HuH-7.5 (cell line): ENCODE measurements at regions not wholly inside any gene's neighbourhood (a gene's known extent, or its start where the extent isn't known, plus 50 kb on each side); places are given as distances from the start of the nearest gene placed in this dataset.
A peak's percentile ranks its signal among the peaks of the same experiment; 100 is the strongest.

Source experiments
- DNase-seq: peaks from one replicate; pipeline ENCODE4 v3.0.0; 2011; ENCODE audit warnings: low spot score

DNA sequence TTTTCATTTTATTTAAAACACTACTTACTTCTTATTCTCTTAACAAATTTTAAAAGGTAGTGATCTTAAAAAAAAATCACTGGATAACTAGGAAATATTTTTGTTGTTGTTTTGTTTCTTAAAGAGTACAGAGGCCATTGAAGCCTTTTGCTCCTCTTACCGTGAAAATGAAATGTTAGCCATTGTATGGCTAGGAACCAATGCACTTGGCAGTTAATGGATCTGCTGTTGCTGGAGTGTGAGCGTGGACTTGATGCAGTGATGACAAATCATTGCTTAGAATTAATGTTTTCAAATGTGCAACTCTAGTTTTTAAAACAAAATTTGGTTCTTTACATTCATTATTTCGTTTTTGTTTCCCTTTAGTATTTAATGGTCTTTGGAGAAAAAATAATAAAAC lies 162.3 kb downstream of the HAUS1 start:
- DNase-seq: no peak

DNA sequence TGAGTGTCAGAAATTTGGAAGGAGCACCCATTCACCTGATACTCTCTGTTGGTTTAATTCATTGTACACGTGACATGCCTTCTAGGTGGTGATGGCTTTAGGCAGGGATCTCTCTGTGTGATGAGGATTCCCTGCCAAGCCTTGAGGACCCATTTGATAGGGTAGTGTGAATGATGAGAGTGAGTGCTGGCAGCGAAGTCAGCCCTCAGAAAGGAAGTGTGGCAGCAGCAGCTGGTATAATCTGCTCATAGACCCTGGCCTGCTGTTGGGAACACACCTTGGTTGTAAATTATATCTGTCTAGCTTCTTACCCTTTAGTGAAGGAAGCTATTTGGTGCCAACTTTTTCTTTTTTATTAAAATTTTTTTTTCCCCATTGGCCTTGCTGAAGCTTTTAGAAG lies 164.5 kb downstream of the HAUS1 start:
- DNase-seq: no peak

DNA sequence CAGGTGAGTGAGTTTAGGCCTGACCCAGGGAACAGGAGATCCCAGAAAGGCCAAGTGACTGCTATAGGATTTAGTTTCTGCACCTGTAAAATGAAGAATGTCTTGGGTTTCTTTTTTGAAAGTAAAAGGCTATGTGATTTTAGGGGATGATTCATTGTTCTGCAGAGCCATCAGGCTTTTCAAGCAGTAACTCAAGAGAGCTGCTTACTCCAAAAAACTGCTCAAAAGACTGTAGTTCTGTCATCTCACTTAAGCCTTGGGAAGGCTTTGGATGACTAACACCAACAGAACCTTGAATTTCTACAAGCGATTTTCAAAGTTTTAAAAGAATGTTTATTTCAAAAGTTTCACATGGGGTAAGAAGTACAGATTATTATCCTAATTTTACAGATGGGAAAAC lies 165.1 kb downstream of the HAUS1 start:
- no peak for DNase-seq

- no peak for DNase-seq
These were observed 167.3 kb downstream of the HAUS1 start for GRCh38 chr18:46271488-46271887.

DNA sequence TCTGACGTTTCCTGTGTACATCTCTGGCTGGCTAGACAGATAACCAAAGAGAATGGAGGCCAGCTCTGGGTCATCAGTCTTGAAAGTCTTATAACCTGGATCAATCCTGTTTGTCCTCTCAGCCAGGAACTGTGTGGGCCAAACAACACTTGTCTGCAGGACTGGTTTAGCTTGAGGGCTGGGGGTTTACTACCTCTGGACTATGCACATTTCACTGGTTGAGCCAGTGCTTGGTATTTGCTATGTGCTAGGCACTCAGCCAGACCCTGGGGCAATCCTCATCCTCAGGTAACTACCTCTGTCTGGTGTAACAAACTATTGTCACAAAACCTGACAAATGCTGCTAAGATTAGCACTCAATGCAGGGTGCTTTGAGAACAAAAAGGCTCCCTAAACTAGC lies 169.7 kb downstream of the HAUS1 start:
- no peak for DNase-seq

DNA sequence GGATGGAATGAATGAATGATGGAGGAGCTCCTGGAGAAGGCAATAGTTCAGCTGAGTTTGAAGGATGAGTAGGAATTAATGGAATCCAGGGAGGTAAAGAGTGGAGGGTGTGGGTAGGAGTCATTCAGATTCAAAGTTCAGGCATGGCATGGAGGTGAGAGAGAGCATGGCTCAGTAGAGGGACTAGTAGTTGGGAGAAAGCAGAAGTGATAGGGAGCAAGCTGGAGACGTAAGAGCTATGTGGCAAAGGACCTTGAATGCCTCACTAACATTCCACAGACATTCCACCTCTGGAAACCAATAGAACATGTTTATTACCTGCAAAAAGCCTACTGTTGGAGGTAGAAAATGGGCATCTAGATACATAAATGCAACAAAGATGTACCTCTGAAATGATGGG lies 170.1 kb downstream of the HAUS1 start:
- no peak for DNase-seq

GRCh38 chr18:46275370-46275769 lies 171.2 kb downstream of the HAUS1 start:
- DNase-seq: no peak

GRCh38 chr18:46276748-46277147 lies 172.6 kb downstream of the HAUS1 start:
- no peak for DNase-seq

DNA sequence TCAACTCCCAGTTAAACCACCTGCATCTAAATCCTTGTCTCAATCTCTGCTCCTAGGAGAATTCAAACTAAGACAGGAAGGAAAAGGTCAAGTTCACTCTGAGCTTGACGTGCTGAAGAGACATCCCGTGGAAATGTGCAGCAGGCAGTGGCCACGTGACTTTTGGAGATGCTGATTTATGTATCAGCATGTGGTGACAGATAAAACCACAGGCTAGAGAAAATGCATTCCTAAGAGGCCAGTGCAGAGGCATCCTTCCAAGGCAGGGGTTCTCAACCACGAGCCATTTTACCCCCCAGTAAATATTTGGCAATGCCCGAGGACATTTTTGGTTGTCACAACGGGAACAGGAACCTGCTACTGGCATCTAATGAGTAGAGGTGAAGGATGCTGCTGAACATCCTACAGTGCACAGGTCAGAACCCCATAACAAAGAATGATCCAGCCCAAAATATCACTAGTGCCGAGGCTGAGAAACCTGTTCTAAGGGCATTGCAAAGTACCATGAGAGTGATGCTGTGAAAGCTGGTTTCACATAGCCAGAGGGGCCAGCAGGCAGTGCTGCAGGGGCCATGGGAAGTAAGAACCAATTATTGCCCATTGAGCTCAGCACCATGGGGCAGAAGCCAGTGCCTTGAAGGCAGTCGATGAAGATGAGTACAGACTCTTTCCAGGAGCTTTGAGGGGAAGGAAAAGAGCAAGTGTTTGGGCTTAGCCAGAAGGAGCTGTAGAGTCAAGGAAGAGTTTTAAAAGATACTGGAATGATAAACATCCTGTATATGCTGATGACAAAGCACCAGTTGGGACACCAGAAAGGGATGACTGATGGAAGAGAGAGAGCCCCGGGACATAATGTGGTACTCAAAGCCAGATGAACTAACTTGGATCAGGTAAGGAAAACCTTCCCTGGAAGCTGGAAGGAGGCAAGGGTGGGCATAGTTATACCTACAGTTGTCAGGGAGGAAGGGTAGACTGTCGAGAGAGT lies 174.6 kb downstream of the HAUS1 start:
- no peak for DNase-seq

GRCh38 chr18:46279673-46280072 lies 175.5 kb downstream of the HAUS1 start:
- DNase-seq: no peak

DNA sequence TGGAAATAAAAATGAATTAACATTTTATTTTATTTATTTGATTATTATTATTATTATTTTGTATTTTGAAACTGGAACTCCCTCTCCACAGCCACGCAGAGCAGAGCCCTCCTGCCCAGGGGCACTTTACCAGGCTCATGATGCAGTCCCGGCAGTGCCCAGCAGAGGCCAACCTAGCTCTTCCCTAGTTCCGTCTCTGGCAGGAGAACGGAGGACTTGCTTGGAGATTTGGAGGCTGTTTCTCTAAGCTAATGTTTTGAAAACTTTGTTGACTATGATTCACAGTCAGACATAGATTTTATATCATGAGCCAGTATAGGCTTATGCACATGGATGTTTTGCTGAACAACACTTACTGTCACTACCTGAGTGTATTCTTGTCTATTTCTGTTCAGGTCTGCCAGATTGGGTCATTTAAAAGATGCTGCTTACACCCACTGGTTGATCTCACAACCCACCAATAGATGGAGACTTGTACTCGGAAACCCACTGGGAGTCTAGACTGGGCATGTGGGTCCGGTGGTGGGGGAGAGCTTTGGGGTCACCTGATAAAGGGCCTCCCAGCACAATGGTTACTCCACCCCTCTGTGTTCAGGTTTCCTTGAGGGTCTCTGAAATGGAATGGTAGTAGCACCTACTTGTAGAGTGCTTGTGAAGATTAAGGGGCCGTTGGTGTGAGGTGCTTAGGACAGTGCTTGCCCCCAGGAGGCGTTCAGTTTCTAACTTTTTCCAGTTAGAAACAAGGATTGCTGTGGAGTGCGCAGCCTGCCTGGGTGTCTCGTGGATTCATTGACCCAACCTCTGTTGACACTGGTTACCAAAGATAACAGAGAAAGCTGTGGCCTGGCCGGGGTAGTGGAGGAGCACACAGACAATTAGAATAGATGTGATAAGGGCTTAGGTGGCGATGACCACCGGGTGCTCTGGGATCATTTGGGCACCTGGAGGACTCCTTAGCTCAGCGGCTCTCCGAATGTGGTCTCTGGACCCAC lies 177.3 kb downstream of the HAUS1 start:
- DNase-seq: peak; percentile 23

DNA sequence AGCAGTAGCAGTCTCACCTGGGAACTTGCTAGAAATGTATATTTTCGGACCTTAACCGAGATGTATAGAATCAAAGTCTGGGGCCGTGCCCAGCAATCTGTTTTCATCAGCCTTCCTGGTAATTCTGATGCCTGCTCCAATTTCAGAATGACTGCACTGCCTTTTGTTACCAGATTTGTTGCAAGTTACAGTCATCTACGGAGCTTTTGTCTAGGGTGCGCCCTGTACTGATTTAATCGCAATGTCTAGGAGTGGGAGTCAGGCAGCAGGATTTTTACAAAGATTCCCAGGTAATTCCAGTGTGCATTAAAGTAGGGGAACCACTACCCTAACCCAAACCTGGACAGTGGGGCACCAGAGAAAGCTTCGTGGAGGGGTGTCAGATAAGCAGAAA lies 178.0 kb downstream of the HAUS1 start:
- no peak for DNase-seq

- DNase-seq: no peak
These were observed 178.5 kb downstream of the HAUS1 start for GRCh38 chr18:46282646-46283045.

DNA sequence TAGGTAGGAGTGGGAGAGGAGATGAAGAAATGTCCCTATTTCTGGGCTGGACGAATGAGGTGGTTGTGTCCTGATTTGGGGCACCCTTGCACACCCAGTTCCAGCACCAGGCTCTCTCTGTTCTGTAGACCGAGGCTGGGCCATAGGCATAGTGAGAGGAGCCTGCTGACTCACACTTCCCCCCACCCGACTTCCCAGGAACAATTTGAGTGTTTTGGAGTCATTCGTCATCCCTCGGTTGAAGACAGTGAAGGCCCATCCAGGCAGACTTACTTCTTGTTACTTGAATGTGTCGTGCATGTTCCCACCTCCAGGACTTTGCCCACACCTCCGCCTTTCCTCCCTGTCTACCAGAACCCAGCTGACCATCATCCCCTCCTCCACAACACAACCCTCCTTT lies 179.1 kb downstream of the HAUS1 start:
- DNase-seq: no peak

- DNase-seq: no peak
These were observed 179.7 kb downstream of the HAUS1 start for GRCh38 chr18:46283895-46284295.

DNA sequence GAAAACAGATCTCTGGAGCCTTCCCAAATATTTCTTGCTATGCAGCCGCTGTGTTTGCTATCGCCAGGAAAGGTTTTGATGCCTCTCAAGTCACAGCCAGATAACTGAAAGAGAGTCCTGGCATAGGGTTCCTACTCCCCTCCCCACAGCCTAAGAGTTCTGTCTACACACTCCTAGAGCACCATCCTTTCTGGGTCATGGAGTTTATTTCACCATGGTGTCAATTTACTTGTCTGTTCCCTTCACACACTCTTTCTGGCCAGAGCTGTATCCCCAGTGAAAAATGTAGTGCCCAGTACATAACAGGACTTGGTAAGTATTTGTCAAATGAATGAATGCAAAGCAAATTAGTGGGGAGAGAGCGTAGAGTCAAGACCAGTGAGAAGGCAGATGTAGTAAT lies 185.3 kb downstream of the HAUS1 start:
- DNase-seq: no peak

DNA sequence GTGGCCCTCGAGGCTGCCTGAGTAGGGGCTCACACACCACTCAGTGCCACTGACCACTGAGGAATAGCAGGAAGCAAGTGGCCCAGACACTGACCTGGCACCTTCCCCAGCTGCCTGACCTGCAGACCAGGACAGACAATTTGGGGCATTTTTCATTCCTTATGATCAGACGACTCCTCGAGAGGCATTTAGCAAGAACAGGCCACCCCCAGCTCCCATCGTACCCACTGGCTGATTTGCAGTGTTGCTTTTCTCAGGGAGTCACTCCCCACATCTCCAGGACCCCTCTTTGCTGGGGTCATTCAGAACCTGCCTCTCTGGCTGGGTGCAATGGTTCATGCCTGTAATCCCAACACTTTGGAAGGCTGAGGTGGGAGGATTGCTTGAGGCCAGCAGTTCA lies 185.7 kb downstream of the HAUS1 start:
- no peak for DNase-seq

DNA sequence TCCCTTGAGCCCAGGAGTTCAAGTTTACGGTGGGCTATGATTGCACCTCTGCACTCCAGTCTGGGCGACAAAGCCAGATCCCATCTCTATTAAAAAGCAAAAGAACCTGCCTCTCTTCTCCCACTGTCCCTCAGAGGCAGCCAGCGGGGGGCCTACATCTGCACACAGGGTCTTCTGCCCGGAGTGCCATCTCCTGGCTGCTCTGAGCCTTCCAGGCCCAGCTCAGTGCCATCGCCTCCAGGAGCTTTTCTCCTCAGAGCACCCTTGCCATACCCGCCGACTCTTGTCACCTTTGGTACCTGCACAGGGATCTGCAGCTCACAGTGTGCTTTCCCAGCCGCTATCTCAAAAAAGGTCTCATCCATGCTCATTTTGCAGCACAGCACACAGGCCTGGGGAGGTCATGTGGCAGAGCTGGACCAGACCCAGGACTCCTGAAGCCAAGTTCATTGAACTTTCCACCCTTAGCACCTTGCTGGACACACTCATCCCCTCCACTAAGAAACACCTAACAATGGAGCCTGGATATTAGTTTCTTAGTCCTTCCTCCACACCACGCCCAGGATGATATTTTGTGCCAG lies 186.3 kb downstream of the HAUS1 start:
- DNase-seq: no peak

GRCh38 chr18:46291149-46291548 lies 187.0 kb downstream of the HAUS1 start:
- no peak for DNase-seq

DNA sequence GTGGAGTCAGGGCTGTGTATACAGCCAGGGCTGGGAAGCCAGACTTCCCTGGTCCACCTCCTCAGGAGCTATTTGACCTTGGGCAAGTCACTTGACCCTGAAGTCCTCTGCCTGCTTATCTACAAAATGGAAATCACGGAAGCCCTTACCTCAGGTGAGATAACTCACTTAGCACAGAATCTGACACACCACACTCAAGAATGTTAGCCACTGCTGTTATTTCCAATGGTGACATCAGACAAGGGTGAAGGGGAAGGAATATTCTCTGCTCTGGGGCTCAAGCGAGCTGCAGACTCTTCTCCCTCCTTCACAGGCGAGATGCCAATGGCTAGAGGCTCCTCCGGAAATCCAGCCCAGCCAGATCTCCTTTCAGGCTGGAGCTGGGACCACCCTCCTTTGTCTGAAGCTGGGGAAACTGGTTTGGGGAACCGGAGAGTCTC lies 189.6 kb downstream of the HAUS1 start:
- no peak for DNase-seq

DNA sequence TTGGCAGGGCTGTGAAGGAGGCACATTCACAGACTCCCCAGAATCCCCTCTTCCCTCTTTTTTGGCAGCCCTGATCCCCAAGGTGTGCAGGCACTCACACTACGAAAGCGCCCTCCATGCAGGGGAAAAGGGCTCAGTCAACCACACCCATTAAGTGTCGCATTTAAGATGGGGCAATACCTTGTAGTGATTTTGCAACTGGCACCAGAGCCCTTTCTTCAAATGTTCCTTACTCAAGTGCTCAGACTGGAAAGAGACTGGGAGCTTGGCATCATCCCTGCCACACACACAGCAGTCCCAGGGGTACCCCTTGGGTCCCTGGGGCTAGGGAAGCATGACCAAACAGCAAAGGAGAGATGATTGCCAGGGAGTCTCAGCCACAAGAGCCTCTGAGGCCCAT lies 190.1 kb downstream of the HAUS1 start:
- no peak for DNase-seq

GRCh38 chr18:46294751-46295150 lies 190.6 kb downstream of the HAUS1 start:
- DNase-seq: no peak
